ENCODE measurements at regions not wholly inside any gene's neighbourhood (a gene's known extent, or its start where the extent isn't known, plus 50 kb on each side); places are given as distances from the start of the nearest gene placed in this dataset.

DNA sequence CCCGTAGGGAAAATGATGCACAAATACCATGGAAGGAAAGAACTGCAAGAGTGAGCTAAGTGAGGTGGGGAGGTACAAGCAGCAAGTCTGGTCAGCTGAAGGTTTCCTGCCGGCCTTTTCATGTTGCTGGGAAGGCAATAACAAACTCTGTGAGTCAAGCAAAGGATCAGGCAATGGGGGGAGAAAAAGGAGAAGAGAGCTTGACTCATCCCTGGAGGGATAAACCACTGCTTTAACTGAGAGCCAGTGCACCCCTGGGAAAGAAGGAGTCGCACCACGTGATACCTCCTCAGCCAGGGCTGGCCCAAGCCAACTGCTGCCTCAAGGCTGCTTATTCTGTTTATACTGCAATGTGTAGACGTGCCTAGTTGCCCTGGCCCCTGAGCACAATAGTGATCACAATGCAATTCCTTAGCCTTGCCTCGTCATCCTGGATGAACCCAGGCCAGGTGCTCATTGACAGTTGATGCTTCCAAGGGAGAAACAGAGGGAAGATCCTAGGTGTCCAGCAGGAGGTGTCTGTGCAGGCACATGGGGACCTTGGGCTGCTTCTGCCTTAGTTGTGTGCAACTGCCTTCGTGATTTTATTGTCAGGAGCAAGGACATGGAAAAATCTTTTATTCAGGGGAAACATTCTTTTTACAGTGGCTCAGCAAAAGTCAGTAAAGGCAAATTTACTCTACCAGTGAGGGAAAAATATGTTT, 203.0 kb upstream of the TUT7 start:
- TF ChIP-seq EZH2phosphoT487 (IDR thresholded peaks at IDR 0.05; ENCODE audit: borderline replicate concordance) = no peak
- TF ChIP-seq, protein P1, sequence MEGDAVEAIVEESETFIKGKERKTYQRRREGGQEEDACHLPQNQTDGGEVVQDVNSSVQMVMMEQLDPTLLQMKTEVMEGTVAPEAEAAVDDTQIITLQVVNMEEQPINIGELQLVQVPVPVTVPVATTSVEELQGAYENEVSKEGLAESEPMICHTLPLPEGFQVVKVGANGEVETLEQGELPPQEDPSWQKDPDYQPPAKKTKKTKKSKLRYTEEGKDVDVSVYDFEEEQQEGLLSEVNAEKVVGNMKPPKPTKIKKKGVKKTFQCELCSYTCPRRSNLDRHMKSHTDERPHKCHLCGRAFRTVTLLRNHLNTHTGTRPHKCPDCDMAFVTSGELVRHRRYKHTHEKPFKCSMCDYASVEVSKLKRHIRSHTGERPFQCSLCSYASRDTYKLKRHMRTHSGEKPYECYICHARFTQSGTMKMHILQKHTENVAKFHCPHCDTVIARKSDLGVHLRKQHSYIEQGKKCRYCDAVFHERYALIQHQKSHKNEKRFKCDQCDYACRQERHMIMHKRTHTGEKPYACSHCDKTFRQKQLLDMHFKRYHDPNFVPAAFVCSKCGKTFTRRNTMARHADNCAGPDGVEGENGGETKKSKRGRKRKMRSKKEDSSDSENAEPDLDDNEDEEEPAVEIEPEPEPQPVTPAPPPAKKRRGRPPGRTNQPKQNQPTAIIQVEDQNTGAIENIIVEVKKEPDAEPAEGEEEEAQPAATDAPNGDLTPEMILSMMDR (conservative IDR thresholded peaks at IDR 0.05; ENCODE audit: low read length) = no peak

All from Loucy (cell line).